DMS79 (cell line): ENCODE measurements at regions not wholly inside any gene's neighbourhood (a gene's known extent, or its start where the extent isn't known, plus 50 kb on each side); places are given as distances from the start of the nearest gene placed in this dataset.

ENCODE experiments used
- DNase-seq: peaks from one replicate; lab custom pipeline; 2025; lab: John Stamatoyannopoulos, UW

GRCh38 chr6:150712505-150713252 is 113.0 kb downstream of the PLEKHG1 start:
- no peak for DNase-seq

DNA sequence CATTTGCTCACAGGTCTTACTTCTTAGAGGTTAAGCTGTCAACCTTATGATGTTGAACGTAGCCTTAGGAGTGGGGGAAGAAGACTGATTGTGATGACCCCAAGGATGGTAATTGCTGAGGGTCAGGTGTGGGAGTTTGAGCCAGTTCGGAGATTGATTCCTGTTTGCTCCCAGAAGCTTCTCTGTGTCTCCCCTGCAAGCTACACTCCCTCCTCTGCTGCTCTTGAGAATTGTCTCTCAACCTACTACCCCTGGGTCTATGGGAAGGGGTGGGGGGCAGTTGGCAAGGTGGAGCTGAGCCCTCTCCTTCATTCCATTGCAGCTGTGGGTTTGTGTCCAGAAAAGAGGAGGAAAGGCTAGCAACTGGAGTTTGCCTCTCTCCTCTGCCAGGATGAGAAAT is 113.8 kb downstream of the PLEKHG1 start:
- no peak for DNase-seq

GRCh38 chr6:150713931-150714330 is 114.2 kb downstream of the PLEKHG1 start:
- no peak for DNase-seq

DNA sequence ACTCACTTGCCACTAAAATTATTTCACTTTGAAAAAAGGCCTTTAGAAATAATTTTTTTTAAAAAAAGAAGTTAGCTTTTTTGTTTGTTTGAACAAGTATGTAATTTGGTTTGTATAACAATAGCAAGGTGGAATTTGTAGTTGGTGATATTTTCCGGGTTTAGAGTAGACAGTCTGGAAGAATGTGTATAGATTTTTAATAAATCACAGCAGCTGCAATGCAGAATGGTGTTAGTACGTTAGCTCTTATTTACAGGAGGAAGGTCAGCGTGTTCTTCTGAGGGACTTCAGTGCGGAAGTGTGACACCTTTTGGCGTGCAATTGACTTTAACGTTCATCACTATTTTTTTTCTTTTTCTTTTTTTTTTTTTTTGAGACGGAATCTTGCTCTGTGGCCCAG is 115.4 kb downstream of the PLEKHG1 start:
- DNase-seq = no peak

- DNase-seq = peak; percentile 18
Observed at GRCh38 chr6:150717419-150717818, 117.7 kb downstream of the PLEKHG1 start.

DNA sequence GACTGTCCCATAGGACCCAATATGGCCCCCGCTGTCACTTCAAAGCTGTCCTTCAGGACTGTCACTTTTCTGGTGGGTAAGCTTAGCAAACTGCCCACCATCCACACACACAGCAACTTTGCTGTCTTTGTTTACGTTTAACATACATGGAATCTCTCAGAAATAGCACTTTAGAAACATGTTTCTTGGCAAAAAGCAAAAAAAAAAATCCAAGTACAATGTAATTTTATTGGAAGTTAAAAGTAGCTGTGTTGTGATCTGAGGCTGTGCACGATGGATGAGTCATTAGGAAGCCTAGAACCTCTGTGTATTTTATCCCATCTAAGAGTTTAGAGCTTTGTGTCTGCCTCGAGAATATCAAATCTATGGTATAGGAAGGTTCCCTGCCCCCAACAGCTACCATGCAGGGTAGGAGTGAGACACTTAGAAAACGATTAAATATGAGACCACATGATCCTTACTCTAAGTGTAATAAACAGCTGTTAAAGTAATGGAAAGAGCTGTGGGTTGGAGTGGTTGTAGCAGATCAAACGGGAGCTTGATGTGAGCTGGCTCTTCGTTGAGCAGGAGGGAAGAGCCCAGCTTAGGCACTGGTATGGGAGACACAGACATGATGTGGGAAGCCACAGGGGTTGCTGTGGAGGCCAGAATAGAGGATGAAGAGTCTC is 119.5 kb downstream of the PLEKHG1 start:
- no peak for DNase-seq

GRCh38 chr6:150719831-150720230 is 120.1 kb downstream of the PLEKHG1 start:
- no peak for DNase-seq

GRCh38 chr6:150720774-150721233 is 121.1 kb downstream of the PLEKHG1 start:
- DNase-seq = peak; percentile 93

DNA sequence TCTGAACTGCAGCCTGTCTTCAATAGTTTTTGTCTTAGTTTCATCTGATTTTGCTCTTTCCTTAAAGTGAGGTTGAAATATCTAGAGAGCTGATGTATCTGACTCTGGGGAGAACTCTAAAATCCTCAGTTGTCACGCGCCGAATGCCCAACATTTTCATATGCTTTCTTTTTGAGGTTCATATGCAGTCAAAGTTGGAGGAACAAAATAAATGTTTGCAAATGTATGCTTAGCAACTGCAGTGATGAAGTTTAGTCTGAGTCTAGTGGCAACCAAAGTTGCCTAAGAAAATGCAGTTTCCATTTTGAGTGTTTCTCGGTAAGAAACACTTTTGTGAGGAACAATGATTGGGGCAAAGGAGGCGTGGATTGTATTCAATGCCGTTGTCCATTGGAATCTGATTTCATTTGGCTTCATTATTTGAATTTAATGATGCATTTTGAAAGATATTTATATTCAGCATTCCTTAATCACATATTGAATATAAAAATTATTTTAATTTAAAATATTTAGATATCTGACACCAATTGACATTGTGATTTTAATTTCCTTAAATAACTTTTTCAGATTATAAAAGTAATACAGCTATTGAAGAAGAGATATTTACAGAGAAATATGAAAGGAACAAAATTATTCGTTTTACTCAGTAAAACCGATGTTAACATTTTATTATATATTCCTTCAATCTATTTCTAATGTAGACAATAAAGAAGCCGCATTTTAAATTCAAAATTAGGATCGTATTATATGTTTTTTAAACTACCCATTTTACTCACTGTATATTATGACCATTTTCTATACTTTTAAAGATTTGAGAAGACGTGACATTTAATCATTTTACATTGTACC is 122.0 kb downstream of the PLEKHG1 start:
- DNase-seq = no peak

DNA sequence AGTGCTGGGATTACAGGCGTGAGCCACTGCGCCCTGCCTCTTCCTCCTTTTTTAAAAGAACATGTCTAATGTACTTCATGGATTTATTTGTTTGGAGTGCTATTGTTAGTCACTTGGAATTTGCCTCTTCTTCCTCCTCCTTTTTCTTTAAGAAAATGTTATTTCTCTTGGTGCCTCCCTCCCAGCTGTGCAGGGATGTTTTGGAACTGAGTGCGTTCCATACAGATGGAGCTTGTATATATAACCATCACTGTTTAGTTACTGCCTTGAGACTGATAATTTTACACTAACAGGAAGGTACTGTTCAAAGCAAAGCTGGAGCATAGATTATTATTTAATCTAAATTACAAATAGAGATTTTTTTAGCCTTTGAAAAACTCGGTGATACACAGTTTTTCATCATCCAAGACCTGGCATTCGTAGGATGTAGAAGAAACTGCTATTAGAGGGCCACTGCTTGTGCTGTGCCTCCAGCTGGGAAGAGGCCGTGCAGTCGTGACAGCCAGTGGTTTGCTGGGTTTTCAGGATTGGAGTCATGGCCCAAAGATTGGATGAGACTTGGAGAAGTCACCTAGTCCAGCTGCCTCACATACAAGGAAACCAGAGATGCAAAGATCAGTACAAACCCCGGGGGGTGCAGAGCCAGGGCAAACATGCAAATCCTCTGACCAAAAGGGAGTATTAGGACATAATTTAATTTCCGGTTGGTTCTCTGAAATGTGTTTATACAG is 123.1 kb downstream of the PLEKHG1 start:
- DNase-seq = no peak

DNA sequence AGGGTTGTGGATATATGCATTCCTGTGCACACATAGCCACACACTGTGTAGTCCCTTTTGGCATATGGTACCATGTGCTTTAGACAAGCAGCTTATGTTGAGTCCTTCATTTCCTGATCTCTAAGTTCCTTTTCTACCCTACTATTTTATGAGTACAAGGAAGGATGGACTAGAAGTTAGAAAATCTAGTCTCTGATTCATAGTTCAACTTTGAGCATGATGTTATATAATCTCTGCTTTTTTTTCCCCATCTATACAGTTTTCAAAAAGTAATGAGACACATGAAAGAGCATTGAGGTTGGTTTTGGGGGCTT is 123.6 kb downstream of the PLEKHG1 start:
- DNase-seq = no peak

DNA sequence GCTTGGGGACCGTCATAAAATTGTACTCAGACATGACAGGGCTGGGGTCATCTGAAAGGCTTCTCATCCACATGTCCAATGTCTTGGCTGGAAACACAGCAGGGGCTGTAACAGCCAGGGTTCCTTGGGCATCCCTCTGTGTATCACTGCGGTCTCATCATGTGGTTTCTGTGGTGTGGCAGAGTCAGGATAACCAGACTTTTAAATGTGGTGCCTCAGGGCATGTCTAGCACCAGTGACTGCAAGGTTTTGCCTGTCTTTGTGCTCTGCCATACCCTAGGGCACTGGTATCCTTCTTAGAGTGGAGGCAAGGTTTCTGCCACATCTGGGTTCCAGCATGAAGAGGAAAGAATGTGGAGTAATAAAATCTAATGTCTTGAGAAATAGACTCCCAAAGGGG is 124.2 kb downstream of the PLEKHG1 start:
- DNase-seq = no peak

DNA sequence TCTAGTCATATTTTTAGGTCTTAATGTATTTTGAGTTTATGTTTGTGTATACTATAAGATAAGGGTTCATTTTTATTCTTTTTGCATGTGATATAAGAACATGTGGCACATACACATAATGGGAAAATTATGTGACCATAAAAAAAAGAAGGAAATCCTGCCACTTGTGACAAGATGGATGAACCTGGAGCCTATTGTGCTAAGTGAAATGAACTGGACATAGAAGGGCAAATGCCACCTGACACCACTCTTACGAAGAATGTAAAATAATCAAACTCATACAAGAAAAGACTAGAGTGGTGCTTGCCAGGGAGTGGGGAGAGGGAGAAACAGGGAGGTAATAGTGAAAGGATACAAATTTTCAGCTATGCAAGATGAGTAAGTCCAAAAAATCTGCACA is 126.1 kb downstream of the PLEKHG1 start:
- DNase-seq = no peak

- DNase-seq = no peak
Observed at GRCh38 chr6:150729188-150729748, 129.6 kb downstream of the PLEKHG1 start.

GRCh38 chr6:150730801-150731457 is 131.2 kb downstream of the PLEKHG1 start:
- peak; percentile 79 for DNase-seq

- no peak for DNase-seq
Observed at GRCh38 chr6:150732765-150733539, 132.6 kb upstream of the MTHFD1L start.

DNA sequence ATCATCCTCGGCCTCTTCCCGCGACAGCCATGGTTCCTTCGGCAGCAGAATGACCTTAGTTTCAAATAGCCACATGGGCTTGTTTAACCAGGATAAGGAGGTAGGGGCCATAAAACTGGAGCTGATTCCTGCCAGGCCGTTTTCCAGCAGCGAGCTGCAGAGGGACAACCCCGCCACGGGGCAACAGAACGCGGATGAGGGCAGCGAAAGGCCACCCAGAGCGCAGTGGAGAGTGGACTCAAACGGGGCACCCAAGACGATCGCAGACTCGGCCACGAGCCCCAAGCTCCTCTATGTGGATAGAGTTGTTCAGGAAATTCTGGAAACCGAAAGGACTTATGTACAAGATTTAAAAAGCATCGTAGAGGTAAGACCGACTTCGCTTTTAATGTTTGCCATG is 131.8 kb upstream of the MTHFD1L start:
- no peak for DNase-seq

GRCh38 chr6:150734235-150734634 is 131.3 kb upstream of the MTHFD1L start:
- no peak for DNase-seq

- DNase-seq = no peak
Observed at GRCh38 chr6:150735341-150735851, 130.1 kb upstream of the MTHFD1L start.

DNA sequence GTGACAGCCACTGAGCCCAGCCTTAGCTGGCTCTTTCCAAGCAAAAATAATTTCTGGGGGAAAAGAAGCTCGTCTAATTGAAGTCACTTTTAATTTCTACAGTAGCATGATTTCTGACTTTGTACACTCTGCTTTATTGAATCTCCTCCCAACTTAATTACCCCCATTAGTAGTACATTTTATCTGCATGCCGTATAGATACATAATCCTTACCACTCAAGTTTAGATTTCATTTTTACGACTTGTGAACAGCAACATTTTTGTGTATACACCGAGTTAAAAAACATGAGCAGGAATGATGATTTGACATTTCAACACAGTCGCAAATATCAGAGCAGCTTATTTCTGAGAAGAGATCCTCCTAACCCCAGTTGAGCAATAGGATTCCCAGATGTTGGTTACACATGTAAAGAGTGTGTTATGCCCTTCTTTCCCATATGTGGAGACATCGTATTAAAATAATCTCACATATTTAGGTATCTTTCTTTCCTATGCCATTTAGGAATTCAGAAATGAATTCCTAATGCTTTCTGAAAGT is 127.3 kb upstream of the MTHFD1L start:
- no peak for DNase-seq
